Activated CD4-positive, alpha-beta T cell treated with anti-CD3 and anti-CD28 coated beads, Interleukin-2, amount 50 U/mL, for 48 hours (primary cell): ENCODE measurements at regions not wholly inside any gene's neighbourhood (a gene's known extent, or its start where the extent isn't known, plus 50 kb on each side); places are given as distances from the start of the nearest gene placed in this dataset.

Source experiments
- DNase-seq, 2 experiments: peaks; one replicate each; pipeline ENCODE4 v3.0.0-alpha.2; 2020

- no peak for DNase-seq
These were observed 331.5 kb downstream of the ZNF608 start for GRCh38 chr5:124414973-124415372.

GRCh38 chr5:124410539-124411488, 335.6 kb downstream of the ZNF608 start:
- no peak for DNase-seq

DNA sequence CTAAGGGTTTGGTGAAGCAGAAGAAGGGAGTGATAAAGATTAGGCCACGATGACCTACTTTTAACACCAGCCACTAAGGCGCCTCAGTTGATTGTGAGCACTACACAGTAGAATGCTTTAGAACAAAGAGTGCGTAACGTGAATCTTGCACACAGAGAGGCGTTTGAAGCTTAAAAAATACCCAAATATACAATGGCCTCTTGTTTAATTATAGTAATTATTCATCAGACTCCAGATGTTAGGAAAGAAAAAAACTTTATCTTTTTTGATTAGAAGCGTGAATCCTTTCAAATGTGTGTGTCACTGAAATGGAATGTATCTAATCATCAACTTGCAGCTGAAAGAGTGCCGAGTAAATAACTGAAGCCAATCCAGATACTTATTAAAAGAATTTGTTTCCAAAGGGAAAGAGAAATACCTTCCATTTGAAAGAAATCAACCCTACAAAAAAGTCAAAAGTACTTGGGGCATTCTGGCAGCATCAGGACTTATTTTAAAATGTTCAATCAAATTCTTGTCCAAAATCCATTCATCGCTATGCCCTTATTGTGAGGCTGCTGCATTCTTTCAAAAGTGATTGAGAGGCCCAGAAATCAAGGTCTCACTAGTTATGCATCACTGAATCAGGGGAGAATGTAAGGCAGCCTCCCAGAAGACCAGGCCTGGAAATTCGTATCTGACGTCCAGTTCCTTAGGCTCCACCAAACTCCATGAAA, 337.5 kb downstream of the ZNF608 start:
- no peak for DNase-seq

DNA sequence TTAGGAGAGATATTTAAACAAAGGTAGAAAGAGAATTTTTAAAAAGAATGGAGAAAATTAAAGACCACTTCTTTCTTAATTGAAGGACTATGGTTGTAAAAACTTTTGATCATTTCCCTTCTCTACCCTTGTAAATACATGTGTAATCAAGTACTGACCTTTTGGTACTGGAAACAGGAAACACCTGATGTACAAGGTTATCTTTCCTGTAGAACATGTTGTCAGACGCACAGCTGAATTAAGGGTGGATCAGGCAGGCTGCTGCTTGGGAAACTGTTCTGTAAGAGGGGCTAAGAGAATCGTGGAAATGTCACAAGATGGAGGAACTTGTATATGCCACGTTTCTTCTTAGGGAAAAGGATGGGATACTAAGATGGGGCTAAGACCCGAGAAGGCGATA, 341.6 kb downstream of the ZNF608 start:
- no peak for DNase-seq

- no peak for DNase-seq
These were observed 343.2 kb downstream of the ZNF608 start for GRCh38 chr5:124403281-124403680.

GRCh38 chr5:124402144-124402581, 344.3 kb downstream of the ZNF608 start:
- no peak for DNase-seq

DNA sequence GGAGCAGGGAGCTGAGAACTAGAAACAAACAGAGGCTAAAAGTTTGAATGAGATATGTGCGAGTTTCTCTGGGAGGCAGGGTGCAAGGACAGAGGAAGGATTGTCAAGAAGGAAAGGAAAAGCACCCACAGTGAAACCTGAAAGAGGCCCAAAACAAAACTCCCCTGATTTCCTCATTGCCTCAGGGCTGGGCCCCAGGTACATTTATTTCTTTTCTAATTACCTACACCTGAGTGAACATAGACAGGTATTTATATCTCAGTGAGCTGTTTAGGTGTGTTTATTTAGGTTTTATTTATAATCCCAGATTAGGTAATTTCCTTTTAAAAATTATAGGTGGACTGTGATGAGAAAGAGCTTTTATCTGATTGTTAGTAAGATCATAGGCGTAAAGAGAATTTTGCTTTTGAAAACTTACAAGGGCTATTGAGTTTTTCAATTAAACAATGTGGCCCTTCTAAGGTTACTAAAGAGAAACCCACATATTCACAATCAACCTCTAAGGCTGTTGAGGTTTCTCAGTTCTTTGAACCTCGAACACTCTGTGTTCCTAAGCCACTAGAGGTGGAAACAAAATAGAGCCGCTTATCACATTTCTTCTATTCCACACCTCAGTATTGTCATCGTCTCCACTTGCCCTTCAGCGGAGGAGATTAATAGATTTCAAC, 344.8 kb downstream of the ZNF608 start:
- no peak for DNase-seq

GRCh38 chr5:124399426-124399961, 346.9 kb downstream of the ZNF608 start:
- no peak for DNase-seq

GRCh38 chr5:124398460-124398859, 348.0 kb downstream of the ZNF608 start:
- no peak for DNase-seq

GRCh38 chr5:124397317-124397716, 349.1 kb downstream of the ZNF608 start:
- DNase-seq, result no peak

DNA sequence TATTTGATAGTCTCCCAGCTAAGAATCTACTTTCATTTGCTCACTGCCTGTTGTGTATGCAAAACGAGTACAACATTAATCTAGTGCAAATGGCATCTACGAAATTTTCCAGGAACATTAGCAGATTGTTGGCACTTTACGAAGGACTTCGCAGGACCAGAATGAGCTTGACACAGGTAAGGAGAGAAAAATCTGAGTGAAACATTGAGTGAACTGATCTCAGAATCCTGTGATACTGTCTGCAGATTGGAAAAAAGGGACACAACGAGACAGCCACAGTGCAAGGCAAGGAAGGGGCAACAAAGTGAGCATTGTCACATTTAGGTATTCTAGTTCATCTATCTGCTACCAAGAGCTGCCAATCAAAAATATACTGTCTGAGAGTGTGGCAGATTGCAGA, 350.5 kb downstream of the ZNF608 start:
- no peak for DNase-seq

DNA sequence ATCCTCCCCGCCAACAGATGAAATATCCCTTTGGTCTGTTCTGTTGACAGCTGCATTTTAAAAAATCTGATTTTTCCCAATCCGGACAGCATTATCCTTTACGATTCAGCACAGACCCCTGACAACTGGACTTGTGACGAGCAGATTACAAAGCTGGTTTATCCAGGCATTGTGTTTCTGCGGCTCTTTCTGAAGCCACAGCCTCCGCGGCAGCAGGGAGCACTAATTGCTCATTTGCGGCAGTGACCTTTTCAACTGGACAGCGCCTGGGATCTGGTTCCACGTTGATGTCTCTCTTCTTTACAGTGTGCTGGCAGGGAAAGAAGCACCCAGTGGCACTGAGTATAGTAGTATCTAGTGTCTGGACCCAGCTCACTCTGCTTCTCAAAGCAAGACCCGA, 351.2 kb downstream of the ZNF608 start:
- DNase-seq, result no peak

DNA sequence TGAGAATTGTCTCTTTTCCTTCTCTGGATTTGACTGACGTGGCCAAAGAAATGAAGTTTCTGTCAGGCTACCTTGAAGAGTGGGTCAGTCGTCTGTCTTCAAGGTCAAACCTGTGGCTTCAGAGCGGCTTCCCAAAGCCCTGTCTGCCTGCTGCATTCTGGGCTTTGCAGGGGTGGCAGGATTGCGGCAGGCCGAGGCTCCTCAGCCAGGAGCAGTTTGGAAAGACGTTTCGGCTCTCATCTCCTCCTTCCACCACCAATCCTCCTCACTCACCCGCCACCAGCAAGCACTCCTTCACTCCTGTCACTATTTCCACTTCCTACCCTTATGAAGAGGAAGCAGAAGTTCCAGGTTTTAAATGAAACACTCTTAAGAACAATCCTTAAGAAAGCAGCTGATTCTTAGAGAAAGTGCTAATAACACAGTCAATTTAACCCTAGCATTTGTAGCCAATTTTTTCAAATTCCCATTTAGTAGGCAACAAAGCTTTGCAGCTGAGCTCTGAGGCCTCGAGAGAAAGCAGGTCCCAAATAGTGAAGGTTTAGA, 351.7 kb downstream of the ZNF608 start:
- no peak for DNase-seq

GRCh38 chr5:124393584-124394379, 352.7 kb downstream of the ZNF608 start:
- DNase-seq, result no peak

DNA sequence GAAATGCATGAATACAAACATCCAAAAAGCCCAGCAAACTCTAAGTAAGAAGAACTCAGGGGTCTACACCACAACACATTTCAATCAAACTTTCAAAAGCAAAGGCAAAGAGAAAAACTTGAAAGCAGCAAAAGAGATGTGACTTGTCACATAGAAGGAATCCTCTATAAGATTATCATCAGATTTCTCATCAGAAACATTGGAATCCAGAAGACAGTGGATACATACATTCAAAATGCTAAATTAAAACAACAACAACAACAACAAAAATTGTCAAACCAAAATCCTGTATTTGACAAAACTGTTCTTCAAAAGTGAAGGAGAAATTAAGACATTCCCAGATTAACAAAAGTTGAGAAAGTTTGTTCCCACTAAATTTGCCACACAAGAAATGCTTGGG, 362.7 kb downstream of the ZNF608 start:
- DNase-seq, result no peak

DNA sequence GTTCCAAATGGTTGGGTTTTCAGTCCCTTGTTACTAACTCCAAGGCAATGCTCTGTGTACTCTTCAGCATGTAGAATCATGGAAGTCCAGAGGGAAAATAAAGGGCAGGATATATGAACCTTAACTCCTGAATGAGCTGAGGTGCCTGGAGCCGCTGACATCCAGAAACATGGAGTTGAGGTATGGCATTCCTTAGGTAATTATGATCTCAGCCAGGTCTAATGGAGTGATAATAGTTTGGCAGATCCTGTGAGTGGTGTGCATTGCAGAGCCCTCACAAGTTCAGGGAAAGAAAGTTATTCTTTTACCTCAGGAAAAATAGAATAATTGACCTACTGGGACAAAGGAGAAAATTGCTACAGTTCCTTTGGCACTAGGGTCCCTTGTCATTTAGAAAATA, 369.1 kb downstream of the ZNF608 start:
- DNase-seq, result no peak

GRCh38 chr5:124373883-124374282, 372.6 kb downstream of the ZNF608 start:
- DNase-seq, result no peak

DNA sequence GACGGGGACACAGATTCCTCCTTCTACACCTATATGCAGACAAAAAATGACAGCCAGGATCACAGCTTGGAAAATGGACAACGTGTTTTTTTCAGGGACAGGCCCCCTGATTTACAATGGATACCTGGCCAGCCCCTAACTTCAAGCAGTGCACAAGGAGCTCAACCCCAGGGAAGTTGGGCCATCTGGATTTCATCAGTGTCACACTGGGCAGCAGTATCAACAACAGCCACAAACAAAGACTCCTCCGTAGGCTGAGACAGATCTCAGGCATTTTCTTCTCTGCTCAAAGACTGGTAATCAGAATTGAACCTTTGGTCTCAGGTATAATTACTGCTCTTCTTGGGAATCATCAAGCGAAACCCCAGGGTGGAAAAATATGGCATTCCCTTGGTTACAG, 374.0 kb downstream of the ZNF608 start:
- no peak for DNase-seq

DNA sequence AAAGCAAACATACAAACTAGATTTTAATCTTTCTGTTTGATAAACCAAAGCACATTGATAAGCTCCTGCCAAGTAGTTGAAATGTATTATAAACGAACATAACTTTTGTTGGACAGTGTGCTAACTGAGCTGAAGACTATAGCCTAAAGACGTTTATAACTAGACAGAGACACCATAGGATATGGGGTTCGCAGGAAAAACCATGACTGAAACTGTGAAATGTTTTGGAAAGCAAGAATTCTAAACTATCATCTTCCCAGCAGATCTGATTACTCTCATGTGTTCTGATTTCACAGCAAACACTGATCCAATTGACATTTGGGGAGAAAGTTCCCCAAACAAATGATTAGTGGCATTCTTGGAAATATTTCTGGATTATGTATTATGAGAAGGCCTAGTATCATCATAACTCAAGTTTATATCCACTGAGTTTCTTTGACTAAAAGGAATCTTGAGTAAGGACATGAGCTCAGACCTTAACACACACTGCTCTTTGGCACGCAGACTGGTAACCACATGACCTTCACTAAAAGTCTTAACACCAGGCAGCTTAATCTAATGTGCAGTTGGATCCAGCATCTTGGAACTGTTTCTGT, 375.2 kb downstream of the ZNF608 start:
- no peak for DNase-seq

GRCh38 chr5:124370601-124371000, 375.8 kb downstream of the ZNF608 start:
- DNase-seq, result no peak

DNA sequence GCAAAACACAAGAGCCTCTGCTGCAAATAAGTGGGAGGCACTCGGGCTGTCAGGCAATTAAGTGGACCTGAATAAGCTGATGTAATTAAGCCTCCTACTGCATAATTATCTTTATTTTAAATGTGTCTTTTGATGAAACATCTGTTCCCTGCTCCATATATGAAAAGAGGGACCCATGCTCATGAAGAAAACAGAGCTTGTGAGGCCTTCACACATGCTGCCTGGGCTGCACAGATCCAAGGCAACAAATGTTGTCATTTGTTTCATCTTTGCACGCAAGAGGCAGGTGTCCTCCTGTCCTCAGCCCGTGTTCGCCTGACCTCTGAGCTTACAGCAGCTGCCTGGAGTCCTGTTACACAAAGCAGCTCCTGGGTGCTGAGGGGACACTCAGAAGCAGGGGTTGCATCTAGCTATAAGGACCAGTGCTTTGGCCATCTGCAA, 381.1 kb downstream of the ZNF608 start:
- DNase-seq, result no peak

DNA sequence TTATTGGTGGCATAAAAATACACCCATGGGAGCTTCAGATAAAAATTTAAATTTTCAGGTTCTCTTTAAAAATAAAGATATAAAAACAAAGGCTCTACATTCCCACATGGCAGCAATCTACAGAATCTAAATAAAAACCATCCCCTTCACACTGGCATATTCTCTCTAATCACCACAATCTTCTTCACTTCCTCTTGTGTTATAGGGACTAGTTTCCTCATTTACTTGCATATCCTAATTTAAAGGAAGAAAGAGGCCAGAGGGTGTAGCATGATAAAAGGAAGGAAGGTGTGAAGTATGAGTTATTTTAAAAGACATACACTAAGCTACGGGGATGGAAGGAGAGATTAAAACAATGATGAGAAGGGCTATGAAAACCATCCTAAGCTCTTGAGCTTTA, 390.5 kb downstream of the ZNF608 start:
- no peak for DNase-seq
